ENCODE measurements at regions not wholly inside any gene's neighbourhood (a gene's known extent, or its start where the extent isn't known, plus 50 kb on each side); places are given as distances from the start of the nearest gene placed in this dataset.

- no peak for TF ChIP-seq NFRKB (IDR thresholded peaks at IDR 0.05)
- no peak for TF ChIP-seq FOXK2 (IDR thresholded peaks at IDR 0.05)
Measured at GRCh38 chr1:228964178-228965089, 229.2 kb downstream of the RHOU start.
